ENCODE measurements at regions not wholly inside any gene's neighbourhood (a gene's known extent, or its start where the extent isn't known, plus 50 kb on each side); places are given as distances from the start of the nearest gene placed in this dataset.

GRCh38 chr2:236355911-236356310 is 91.7 kb upstream of the ASB18 start:
- no peak for FAIRE-seq
- ChIA-PET POLR2A (interaction anchor here (0.6 kb wide), 1 partner anchor 710 kb away, joined by 5 read pairs; no protein-coding TSS in a partner anchor), RAD21 (ENCODE audit: unreplicated experiment) (no interaction called here), SMC1A (ENCODE audit: uncharacterized antibody, unreplicated experiment) (interaction anchor here (0.8 to 0.9 kb wide), 2 partner anchors 157 to 213 kb away, joined by 3 read pairs; no protein-coding TSS in a partner anchor), CTCF (interaction anchor here (1.0 kb wide), 2 partner anchors 156 to 706 kb away, joined by 3 to 6 read pairs; no protein-coding TSS in a partner anchor)
- H3K27me3 ChIP-seq (replicated peaks in 1 of 2; ENCODE audit: control insufficient read depth in 2 of 2, insufficient read depth in 2 of 2, low read length in 1 of 2), result no peaks in the 10 kb centered on the region
- H4K20me1 ChIP-seq (ENCODE audit: control insufficient read depth, insufficient read depth), result no peaks in the 10 kb centered on the region
- no peak overlapping the region for H3K27ac ChIP-seq (ENCODE audit: control insufficient read depth, insufficient read depth)
- H3K4me1 ChIP-seq (ENCODE audit: control insufficient read depth, insufficient read depth, low read length), result no peaks in the 10 kb centered on the region
- TF ChIP-seq, protein P1, sequence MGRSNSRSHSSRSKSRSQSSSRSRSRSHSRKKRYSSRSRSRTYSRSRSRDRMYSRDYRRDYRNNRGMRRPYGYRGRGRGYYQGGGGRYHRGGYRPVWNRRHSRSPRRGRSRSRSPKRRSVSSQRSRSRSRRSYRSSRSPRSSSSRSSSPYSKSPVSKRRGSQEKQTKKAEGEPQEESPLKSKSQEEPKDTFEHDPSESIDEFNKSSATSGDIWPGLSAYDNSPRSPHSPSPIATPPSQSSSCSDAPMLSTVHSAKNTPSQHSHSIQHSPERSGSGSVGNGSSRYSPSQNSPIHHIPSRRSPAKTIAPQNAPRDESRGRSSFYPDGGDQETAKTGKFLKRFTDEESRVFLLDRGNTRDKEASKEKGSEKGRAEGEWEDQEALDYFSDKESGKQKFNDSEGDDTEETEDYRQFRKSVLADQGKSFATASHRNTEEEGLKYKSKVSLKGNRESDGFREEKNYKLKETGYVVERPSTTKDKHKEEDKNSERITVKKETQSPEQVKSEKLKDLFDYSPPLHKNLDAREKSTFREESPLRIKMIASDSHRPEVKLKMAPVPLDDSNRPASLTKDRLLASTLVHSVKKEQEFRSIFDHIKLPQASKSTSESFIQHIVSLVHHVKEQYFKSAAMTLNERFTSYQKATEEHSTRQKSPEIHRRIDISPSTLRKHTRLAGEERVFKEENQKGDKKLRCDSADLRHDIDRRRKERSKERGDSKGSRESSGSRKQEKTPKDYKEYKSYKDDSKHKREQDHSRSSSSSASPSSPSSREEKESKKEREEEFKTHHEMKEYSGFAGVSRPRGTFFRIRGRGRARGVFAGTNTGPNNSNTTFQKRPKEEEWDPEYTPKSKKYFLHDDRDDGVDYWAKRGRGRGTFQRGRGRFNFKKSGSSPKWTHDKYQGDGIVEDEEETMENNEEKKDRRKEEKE (IDR thresholded peaks at IDR 0.05), result no peak
- TF ChIP-seq, protein P2, sequence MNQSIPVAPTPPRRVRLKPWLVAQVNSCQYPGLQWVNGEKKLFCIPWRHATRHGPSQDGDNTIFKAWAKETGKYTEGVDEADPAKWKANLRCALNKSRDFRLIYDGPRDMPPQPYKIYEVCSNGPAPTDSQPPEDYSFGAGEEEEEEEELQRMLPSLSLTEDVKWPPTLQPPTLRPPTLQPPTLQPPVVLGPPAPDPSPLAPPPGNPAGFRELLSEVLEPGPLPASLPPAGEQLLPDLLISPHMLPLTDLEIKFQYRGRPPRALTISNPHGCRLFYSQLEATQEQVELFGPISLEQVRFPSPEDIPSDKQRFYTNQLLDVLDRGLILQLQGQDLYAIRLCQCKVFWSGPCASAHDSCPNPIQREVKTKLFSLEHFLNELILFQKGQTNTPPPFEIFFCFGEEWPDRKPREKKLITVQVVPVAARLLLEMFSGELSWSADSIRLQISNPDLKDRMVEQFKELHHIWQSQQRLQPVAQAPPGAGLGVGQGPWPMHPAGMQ (IDR thresholded peaks at IDR 0.05; ENCODE audit: borderline replicate concordance), result no peak
- TF ChIP-seq ASH2L (IDR thresholded peaks at IDR 0.05; ENCODE audit: borderline replicate concordance, low read depth) (no peak), TAF1 (IDR thresholded peaks at IDR 0.05; ENCODE audit: borderline replicate concordance, low read depth, low read length) (no peak), MYC (IDR thresholded peaks at IDR 0.05; ENCODE audit: insufficient read depth, insufficient read length, insufficient replicate concordance, low read length, severe bottlenecking) (no peak), NR2F1 (conservative IDR thresholded peaks at IDR 0.05) (no peak), ZZZ3 (IDR thresholded peaks at IDR 0.05; ENCODE audit: control insufficient read depth, insufficient read length, low read depth) (no peak), TCF3 (IDR thresholded peaks at IDR 0.05; ENCODE audit: borderline replicate concordance, insufficient read depth, low read depth, low read length) (no peak), CREM (IDR thresholded peaks at IDR 0.05; ENCODE audit: low read depth) (no peak), IKZF2 (IDR thresholded peaks at IDR 0.05) (no peak), ZNF207 (IDR thresholded peaks at IDR 0.05; ENCODE audit: borderline replicate concordance) (no peak), RAD51 (IDR thresholded peaks at IDR 0.05) (no peak), MXI1 (IDR thresholded peaks at IDR 0.05; ENCODE audit: low read depth, low read length) (no peak), CREB1 (IDR thresholded peaks at IDR 0.05; ENCODE audit: low read depth) (no peak)
- TF ChIP-seq, protein P3, sequence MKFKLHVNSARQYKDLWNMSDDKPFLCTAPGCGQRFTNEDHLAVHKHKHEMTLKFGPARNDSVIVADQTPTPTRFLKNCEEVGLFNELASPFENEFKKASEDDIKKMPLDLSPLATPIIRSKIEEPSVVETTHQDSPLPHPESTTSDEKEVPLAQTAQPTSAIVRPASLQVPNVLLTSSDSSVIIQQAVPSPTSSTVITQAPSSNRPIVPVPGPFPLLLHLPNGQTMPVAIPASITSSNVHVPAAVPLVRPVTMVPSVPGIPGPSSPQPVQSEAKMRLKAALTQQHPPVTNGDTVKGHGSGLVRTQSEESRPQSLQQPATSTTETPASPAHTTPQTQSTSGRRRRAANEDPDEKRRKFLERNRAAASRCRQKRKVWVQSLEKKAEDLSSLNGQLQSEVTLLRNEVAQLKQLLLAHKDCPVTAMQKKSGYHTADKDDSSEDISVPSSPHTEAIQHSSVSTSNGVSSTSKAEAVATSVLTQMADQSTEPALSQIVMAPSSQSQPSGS (IDR thresholded peaks at IDR 0.05; ENCODE audit: low read length), result no peak
- TF ChIP-seq, protein P4, sequence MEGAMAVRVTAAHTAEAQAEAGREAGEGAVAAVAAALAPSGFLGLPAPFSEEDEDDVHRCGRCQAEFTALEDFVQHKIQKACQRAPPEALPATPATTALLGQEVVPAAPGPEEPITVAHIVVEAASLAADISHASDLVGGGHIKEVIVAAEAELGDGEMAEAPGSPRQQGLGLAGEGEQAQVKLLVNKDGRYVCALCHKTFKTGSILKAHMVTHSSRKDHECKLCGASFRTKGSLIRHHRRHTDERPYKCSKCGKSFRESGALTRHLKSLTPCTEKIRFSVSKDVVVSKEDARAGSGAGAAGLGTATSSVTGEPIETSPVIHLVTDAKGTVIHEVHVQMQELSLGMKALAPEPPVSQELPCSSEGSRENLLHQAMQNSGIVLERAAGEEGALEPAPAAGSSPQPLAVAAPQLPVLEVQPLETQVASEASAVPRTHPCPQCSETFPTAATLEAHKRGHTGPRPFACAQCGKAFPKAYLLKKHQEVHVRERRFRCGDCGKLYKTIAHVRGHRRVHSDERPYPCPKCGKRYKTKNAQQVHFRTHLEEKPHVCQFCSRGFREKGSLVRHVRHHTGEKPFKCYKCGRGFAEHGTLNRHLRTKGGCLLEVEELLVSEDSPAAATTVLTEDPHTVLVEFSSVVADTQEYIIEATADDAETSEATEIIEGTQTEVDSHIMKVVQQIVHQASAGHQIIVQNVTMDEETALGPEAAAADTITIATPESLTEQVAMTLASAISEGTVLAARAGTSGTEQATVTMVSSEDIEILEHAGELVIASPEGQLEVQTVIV (IDR thresholded peaks at IDR 0.05; ENCODE audit: borderline replicate concordance, partially characterized antibody), result no peak
- no peaks in the 10 kb centered on the region for H3K79me2 ChIP-seq (ENCODE audit: control insufficient read depth, insufficient read depth, low read length)
- no peak for ATAC-seq
- no peak for DNase-seq (ENCODE audit: low read depth, low spot score)
- in situ Hi-C loops (cut with MboI), result no loop called here
- H3K9me3 ChIP-seq (replicated peaks; ENCODE audit: control insufficient read depth, insufficient read depth, low read length), result no peaks in the 10 kb centered on the region
- WGBS (ENCODE audit: insufficient coverage, insufficient replicate concordance, low lambda C conversion rate, missing lambda C conversion rate), result 72% methylated on average over 8 of the region's 9 CpGs
- H3K4me2 ChIP-seq (ENCODE audit: control insufficient read depth, insufficient read depth), result no peak overlapping the region
- no peaks in the 10 kb centered on the region for H3K36me3 ChIP-seq (ENCODE audit: control insufficient read depth in 2 of 2, insufficient read depth in 2 of 2, low read length in 1 of 2)
- H3K9ac ChIP-seq (ENCODE audit: control insufficient read depth, insufficient read depth, low read length), result no peak overlapping the region
- intact Hi-C loops (cut with micrococcal nuclease; ENCODE audit: unreplicated experiment), result loop anchor here (10.0 kb wide), 1 partner anchor 159 kb away; no protein-coding TSS in a partner anchor
- no peak overlapping the region for H2AFZ ChIP-seq (ENCODE audit: control insufficient read depth, low read depth, low read length)
- no peak overlapping the region for H3K4me3 ChIP-seq
- BruUV-seq (replicated peaks), result no TSS peak
